ENCODE measurements at regions not wholly inside any gene's neighbourhood (a gene's known extent, or its start where the extent isn't known, plus 50 kb on each side); places are given as distances from the start of the nearest gene placed in this dataset.

- TF ChIP-seq, protein P1, sequence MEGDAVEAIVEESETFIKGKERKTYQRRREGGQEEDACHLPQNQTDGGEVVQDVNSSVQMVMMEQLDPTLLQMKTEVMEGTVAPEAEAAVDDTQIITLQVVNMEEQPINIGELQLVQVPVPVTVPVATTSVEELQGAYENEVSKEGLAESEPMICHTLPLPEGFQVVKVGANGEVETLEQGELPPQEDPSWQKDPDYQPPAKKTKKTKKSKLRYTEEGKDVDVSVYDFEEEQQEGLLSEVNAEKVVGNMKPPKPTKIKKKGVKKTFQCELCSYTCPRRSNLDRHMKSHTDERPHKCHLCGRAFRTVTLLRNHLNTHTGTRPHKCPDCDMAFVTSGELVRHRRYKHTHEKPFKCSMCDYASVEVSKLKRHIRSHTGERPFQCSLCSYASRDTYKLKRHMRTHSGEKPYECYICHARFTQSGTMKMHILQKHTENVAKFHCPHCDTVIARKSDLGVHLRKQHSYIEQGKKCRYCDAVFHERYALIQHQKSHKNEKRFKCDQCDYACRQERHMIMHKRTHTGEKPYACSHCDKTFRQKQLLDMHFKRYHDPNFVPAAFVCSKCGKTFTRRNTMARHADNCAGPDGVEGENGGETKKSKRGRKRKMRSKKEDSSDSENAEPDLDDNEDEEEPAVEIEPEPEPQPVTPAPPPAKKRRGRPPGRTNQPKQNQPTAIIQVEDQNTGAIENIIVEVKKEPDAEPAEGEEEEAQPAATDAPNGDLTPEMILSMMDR (IDR thresholded peaks at IDR 0.05 in 8 of 11, conservative IDR thresholded peaks at IDR 0.05 in 3 of 11), result no peak
- TF ChIP-seq POLR2A (IDR thresholded peaks at IDR 0.05), result no peak
- no peak for TF ChIP-seq POLR2AphosphoS5 (IDR thresholded peaks at IDR 0.05)
Observed at GRCh38 chr2:167862782-167863181, 384.6 kb downstream of the STK39 start.
